ENCODE measurements at regions not wholly inside any gene's neighbourhood (a gene's known extent, or its start where the extent isn't known, plus 50 kb on each side); places are given as distances from the start of the nearest gene placed in this dataset.

DNA sequence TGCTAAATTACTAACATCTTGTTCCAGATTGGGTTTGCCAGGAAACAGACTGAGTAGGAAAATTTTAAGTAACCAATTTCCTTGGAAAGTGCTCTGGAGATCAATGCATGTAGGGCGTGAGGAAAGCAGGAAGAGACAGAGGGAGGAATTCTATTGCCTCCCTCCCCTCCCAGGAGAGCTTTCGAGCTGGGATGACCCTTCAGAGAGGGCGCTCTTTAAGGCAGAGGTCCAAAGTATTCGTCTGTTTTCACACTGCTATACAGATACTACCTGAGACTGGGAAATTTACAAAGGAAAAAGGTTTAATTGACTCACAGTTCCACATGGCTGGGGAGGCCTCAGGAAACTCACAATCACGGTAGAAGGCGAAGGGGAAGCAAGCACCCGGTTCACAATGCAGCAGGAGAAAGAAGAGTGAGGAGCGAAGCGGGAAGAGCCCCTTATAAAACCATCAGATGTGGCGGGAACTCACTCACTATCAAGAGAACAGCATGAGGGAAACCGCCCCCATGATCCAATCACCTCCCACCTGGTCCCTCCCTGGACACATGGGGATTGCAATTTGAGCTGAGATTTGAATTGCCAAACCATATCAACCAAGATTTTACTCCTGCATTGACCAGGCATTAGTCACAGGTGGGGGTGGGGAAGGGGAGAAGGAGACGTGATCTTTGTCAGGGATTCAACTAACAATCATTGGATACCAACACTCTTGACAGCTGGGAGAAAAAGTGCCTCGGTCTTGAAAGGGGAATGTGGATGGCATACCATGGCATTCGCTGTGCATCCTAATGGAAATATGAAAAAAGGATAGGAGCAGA lies 63.8 kb downstream of the SLITRK2 start:
- WGBS, 4 donors = 48 to 66% (median 52%) methylated on average over 14 of the region's 14 CpGs
- TF ChIP-seq, protein P1, sequence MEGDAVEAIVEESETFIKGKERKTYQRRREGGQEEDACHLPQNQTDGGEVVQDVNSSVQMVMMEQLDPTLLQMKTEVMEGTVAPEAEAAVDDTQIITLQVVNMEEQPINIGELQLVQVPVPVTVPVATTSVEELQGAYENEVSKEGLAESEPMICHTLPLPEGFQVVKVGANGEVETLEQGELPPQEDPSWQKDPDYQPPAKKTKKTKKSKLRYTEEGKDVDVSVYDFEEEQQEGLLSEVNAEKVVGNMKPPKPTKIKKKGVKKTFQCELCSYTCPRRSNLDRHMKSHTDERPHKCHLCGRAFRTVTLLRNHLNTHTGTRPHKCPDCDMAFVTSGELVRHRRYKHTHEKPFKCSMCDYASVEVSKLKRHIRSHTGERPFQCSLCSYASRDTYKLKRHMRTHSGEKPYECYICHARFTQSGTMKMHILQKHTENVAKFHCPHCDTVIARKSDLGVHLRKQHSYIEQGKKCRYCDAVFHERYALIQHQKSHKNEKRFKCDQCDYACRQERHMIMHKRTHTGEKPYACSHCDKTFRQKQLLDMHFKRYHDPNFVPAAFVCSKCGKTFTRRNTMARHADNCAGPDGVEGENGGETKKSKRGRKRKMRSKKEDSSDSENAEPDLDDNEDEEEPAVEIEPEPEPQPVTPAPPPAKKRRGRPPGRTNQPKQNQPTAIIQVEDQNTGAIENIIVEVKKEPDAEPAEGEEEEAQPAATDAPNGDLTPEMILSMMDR (IDR thresholded peaks at IDR 0.05) = no peak
- no peak for TF ChIP-seq POLR2A (IDR thresholded peaks at IDR 0.05)
- Histone ChIP-seq H3K9me3 (no peaks in the 10 kb centered on the region), H3K4me3 (no peak overlapping the region), H3K4me1 (no peaks in the 10 kb centered on the region), H3K36me3 (no peaks in the 10 kb centered on the region), H3K27ac (no peak overlapping the region), H3K27me3 (no peaks in the 10 kb centered on the region)
- ATAC-seq (no peak), DNase-seq (no peak)
- intact Hi-C loops (cut with DNase I) = no loop called here

DNA sequence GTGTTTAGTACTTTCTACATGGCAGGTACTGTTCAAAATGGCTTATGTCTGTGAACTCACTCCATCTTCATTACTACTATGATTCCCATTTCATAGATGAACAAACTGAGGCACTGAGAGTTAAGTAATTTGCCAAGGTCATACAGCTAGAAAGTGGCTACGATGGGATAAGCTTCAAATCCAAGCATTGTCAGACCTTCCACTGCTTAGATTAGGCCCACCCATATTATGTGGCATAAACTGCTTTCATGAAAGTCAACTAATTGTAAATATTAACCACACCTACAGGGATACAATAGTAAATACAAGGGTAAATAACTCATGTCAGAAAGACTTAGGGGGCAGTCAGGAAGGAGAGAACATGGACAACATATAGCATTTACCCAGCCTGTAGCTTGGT lies 68.8 kb downstream of the SLITRK2 start:
- DNase-seq = no peak
- TF ChIP-seq, protein P1 (IDR thresholded peaks at IDR 0.05) = no peak
- no peak for TF ChIP-seq POLR2A (IDR thresholded peaks at IDR 0.05)
- H3K4me3 ChIP-seq = no peak overlapping the region
- no peaks in the 10 kb centered on the region for H3K4me1 ChIP-seq
- H3K9me3 ChIP-seq = no peaks in the 10 kb centered on the region
- no peak for ATAC-seq
- H3K36me3 ChIP-seq = no peaks in the 10 kb centered on the region
- 31 to 79% (median 52%) methylated on average over 1 of the region's 1 CpG for WGBS, 4 donors
- H3K27me3 ChIP-seq = no peaks in the 10 kb centered on the region
- no peak overlapping the region for H3K27ac ChIP-seq
- intact Hi-C loops (cut with DNase I) = no loop called here

DNA sequence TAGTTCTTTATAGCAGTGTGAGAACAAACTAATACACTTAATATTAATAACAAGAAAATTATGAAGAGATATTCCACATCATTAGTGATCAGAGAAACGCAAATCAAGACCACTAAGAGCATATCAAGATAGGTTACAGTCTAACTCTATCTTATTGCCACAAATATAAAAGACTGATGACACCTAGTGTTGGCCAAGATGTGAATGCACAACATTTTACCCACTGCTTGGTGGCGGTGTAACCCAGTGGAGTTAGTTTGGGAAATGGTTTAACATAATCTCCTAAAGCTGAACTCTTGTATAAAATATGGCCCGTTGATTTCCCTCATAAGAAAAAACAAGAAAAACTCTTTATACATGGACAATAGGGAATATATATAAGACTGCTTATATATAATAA lies 92.4 kb downstream of the SLITRK2 start:
- intact Hi-C loops (cut with DNase I) = no loop called here
- no peaks in the 10 kb centered on the region for H3K27me3 ChIP-seq
- no peaks in the 10 kb centered on the region for H3K36me3 ChIP-seq
- ATAC-seq (no peak), DNase-seq (no peak)
- H3K27ac ChIP-seq = no peak overlapping the region
- WGBS, 4 donors = 53 to 79% (median 67%) methylated on average over 3 of the region's 3 CpGs
- no peak overlapping the region for H3K4me3 ChIP-seq
- H3K4me1 ChIP-seq = no peaks in the 10 kb centered on the region
- peaks cover 0 to 2% (median 0%) of the 10 kb centered on the region in 12 donors for H3K9me3 ChIP-seq
- no peak for TF ChIP-seq POLR2A (IDR thresholded peaks at IDR 0.05)
- TF ChIP-seq, protein P1 (IDR thresholded peaks at IDR 0.05) = no peak

DNA sequence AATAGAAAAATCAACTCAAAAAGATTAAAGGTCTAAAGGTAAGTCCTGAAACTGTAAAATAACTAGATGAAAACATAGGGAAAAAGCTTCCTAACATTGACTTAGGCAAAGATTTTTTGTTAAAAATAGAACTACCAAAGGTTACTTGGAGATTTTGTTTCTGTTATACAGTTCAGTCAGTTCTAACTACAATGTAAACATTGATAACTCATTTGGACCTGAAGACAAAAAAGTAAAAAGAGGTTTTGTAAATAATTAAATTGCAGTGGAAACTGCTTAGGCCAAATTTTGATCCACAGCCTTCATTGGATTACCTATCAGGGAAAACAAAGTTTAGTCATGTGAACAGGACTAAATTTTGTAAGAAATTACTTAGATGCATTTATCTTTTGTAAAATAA lies 101.8 kb downstream of the SLITRK2 start:
- no peaks in the 10 kb centered on the region for H3K27me3 ChIP-seq
- H3K4me1 ChIP-seq = no peaks in the 10 kb centered on the region
- H3K36me3 ChIP-seq = no peaks in the 10 kb centered on the region
- H3K27ac ChIP-seq = no peak overlapping the region
- no peaks in the 10 kb centered on the region for H3K9me3 ChIP-seq
- intact Hi-C loops (cut with DNase I) = no loop called here
- no peak overlapping the region for H3K4me3 ChIP-seq
- no peak for ATAC-seq
- no peak for TF ChIP-seq POLR2A (IDR thresholded peaks at IDR 0.05)
- TF ChIP-seq, protein P1 (IDR thresholded peaks at IDR 0.05) = no peak
- no peak for DNase-seq
